IPS-NIHi11 (cell line): ENCODE measurements at regions not wholly inside any gene's neighbourhood (a gene's known extent, or its start where the extent isn't known, plus 50 kb on each side); places are given as distances from the start of the nearest gene placed in this dataset.
"Not testable (repeated sequence)": the region's sequence is repeated elsewhere in the genome, so short reads cannot be mapped to it uniquely, and the experiment has no call there.

Experiments
- DNase-seq: peaks from one replicate; pipeline ENCODE4 v3.0.0; 2012; ENCODE audit warnings: mixed read lengths, low spot score

- DNase-seq, result no peak
Observed at GRCh38 chr10:123270221-123270620, 116.0 kb downstream of the BUB3 start.

DNA sequence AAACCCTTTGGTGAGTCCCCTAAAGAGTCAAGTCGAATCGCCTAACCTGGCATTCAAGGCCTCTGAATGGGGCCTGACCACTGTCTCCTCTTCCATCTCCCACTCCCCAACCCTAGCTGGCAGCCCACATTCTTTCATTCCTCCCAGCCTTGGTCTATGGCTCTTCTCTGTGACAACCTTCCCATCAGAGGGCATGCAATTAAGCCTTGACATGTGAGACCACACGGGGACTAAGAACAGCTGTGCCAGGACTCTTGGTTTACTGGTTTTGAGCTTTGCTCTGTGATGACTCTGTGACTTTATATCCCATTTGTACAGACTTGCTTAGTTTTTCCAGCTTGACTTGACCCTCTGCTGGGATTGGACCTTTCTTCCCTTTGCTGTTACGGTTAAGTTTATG, 116.6 kb downstream of the BUB3 start:
- no peak for DNase-seq

- DNase-seq, result no peak
Observed at GRCh38 chr10:123272171-123272570, 118.0 kb downstream of the BUB3 start.

- no peak for DNase-seq
Observed at GRCh38 chr10:123274306-123275135, 120.3 kb downstream of the BUB3 start.

- DNase-seq, result no peak
Observed at GRCh38 chr10:123275136-123275564, 120.9 kb downstream of the BUB3 start.

GRCh38 chr10:123278445-123278844, 124.2 kb downstream of the BUB3 start:
- no peak for DNase-seq

GRCh38 chr10:123283371-123283770, 129.2 kb downstream of the BUB3 start:
- DNase-seq, result not testable (repeated sequence)

GRCh38 chr10:123284022-123284421, 129.8 kb downstream of the BUB3 start:
- DNase-seq, result peak; percentile 38

- no peak for DNase-seq
Observed at GRCh38 chr10:123287594-123288247, 133.5 kb downstream of the BUB3 start.

DNA sequence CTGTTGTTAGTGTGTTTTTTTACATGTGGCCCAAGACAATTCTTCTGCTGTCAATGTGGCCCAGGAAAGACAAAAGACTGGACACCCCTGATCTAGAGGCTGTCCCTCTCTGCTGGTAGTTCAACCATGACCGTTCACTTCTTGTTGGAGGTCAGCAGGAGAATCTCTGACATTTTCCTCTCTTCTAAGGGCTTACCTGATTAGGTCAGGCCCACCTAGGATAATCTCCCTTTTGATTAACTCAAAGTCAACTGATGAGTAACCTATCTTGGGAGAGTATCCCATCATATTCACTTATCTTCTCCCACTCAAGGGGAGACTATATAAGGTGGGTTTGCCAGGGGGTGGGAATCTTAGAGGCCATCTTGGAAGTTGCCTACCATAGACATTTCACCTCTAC, 135.2 kb downstream of the BUB3 start:
- no peak for DNase-seq

DNA sequence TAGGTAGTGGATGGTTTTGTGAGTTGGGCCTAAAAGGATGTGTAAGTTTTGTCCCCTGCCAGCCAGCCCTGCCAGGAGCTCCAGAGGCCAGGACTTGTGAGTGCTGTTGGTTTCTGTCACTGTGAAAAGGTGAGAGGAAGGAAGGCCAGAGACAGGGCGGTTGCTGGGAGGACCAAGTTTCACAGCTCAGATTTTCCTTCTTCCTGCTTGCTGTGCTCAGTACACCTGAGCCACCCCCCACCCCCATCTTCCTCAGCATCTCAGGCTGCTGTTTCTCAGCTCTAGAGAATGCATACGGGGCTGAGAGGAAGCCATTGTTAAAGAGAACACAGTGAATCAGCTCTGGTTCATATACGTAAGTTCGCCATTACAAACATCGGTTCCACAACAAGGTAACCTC, 139.9 kb downstream of the BUB3 start:
- no peak for DNase-seq

DNA sequence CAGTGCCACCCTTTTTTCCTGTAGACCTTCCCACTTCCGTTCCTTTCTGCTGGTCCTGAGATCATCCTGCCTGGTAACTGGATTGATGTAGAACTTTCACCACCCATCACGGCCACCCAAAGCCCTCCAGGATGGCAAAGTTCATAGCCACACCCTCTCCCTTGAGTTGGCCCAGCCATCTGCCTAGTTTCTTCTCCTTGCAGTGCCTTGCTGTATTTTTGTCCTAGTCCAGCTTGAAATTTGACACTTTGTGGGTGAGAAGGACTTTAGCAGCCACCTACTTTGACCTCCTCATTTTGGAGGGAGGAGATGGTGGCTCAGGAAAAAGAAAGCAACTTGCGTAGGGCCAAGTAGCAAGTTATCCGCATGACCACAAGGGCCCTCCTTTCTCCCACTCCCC, 140.7 kb downstream of the BUB3 start:
- no peak for DNase-seq

GRCh38 chr10:123295644-123296043, 141.4 kb downstream of the BUB3 start:
- DNase-seq, result no peak

DNA sequence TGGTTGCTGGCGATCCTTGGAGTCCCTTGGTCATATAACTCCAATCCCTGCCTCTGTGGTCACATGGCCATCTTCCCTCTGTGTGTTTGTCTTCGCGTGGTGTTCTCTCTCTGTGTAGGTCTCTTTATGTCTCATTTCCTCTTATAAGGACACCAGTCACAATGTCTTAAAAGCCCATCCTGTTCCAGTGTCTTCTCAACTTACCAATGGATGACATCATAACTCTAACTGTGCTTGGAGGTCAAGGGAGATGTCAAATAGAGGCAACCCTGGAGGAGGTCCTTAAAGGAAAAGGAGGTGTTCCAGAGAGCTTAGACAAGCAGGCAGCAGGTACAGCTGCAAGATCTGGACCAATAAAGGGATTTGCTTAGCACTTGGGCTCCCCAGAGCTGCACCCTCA, 143.0 kb downstream of the BUB3 start:
- no peak for DNase-seq

- DNase-seq, result no peak
Observed at GRCh38 chr10:123298583-123298982, 144.4 kb downstream of the BUB3 start.

GRCh38 chr10:123299598-123299997, 145.4 kb downstream of the BUB3 start:
- no peak for DNase-seq

DNA sequence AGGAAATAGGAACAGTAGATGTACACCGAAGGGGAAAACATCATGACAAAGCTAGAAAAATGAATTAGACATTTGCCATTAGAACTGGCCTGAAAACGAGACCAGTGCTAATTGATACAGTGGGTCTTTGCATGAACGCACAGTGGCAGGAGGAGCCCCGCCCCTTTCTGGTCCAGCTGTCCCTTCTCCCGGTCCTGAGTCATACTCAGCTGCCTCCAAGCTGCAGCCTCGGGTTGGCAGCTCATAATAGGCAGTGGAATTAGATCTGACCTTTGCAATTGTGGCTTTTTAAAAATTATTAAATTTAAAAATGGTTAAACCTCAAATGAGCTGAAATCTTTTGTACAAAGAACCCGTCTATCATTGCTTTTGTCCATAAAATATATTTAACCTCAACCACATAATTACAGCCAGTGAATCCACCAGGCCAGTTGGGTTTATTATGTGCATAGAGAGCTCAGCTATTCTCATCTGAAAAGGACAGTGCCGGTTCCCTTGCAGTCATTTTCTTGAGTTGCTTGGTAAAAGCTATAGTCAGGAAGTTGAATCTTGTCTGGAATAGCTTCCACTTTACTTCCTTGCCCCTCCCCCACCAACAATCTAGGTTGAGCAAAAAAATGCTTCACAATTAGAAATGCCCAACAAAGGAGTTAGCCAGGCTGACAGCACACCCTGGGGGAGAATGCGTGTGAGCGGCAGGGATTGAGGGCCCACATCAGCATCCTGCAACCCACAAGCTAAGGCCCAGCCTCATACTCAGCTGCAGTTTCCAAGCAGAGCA, 147.1 kb downstream of the BUB3 start:
- DNase-seq, result peak; percentile 82

GRCh38 chr10:123303581-123304337, 149.6 kb downstream of the BUB3 start:
- DNase-seq, result no peak

DNA sequence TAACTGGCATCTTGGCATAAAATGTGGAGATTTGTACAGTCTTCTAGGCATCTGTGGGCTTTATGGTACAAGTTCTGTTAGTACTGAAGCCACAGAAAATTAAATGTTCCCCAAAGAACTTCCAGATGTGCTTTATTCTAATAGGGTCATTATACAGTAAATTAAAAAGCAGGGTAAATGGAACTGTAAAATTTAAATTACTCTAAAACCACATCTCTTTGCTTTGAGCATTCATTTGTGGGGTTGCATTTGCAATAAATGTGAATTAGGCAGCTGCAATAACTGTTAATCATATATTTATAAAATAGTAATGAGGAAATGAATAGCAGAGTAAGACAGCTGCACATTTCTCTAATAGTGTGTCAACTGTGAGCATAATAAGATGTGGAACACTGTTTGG, 151.5 kb downstream of the BUB3 start:
- no peak for DNase-seq

GRCh38 chr10:123306290-123306689, 152.1 kb downstream of the BUB3 start:
- DNase-seq, result no peak

- DNase-seq, result no peak
Observed at GRCh38 chr10:123309731-123310130, 155.5 kb downstream of the BUB3 start.

DNA sequence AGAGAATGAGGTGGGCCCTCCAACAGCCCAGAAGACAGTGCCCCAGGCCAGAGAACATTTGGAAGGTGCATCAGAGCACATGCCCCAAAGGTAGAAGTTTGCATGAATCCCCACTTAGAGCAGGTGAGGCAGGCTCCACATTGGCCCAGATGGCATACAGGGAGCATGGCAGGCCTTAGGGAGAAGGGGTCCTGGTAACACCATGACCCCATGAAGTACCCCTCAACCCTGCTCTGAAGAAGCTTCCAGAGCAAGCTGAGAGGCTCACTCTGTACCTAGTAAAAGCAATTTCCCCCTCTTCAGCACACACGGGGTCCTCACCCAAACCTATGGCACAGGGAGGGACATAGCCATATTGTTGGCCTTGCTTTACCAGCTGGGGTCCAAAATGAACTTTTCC, 162.6 kb downstream of the BUB3 start:
- no peak for DNase-seq
